ENCODE measurements at regions not wholly inside any gene's neighbourhood (a gene's known extent, or its start where the extent isn't known, plus 50 kb on each side); places are given as distances from the start of the nearest gene placed in this dataset.

DNA sequence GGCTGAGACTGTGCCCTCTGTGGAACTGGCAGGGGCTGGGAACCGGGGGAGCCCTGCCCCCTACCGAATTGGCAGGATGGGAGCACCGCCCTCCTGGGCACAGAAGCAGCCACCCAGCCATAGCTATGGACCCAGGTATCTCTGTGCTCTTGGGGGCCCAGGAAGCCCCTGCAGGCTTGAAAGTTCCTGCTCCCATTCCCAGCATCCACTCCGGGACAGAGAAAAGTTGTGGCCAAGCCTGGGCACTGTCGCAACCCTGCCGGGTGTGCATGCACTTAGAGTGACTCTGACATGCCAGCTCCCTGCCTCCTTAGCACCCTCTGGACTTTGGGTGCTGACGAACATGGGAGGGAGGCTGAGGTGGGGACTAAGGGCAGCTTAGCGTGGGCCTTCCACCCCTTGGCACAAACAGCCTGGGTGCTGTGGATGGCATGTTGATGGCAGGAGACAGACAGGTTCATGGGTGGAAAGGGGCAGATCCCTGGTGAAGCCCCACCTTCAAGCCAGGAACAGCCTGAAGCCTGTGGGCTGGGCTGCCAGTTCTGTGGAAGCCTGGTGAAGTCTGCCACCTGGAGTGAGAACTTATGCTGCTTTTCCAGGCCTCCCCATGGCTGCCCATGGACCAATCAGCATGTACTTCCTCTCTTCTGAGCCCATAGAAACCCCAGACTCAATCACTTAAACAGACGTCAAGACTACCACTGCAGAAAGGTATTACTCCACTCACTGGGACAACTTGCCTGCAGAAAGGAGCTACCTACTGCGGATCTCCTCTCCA is 279.0 kb downstream of the ATXN7L3B start:
- no peaks in the 10 kb centered on the region for H3K4me1 Mint-ChIP-seq
- ChIA-PET CTCF (no interaction called here), POLR2A (no interaction called here)
- no peak overlapping the region for H3K27ac Mint-ChIP-seq
- H3K9me3 Mint-ChIP-seq = peaks cover 7% of the 10 kb centered on the region
- H3K4me3 Mint-ChIP-seq = no peak overlapping the region
- ATAC-seq (ENCODE audit: low read depth) (no peak), DNase-seq (no peak)
- intact Hi-C loops (cut with micrococcal nuclease) = no loop called here
- no peaks in the 10 kb centered on the region for H3K36me3 Mint-ChIP-seq (ENCODE audit: low read depth)
- TF ChIP-seq CTCF (IDR thresholded peaks at IDR 0.05) = no peak
- H3K27me3 Mint-ChIP-seq = no peaks in the 10 kb centered on the region

DNA sequence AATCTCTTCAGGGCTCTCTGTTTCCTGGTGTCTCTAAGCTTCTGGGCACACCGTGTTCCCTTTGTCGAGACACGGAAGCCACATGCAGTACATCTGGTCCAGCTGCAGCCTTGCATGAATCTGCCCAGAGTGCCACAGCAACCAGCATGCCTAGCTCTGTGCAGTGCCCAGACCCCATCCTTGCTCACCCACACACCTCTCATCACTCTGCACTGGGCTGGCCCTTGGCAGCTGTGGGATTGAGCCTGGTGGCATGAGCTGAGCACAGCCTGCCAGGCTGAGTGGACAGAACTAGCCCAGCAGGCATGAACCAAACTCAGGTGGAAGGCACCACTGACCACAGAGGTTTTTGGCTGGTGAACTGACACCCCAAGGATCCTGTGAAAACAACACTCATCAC is 279.9 kb downstream of the ATXN7L3B start:
- POLR2A ChIA-PET = no interaction called here
- CTCF ChIA-PET = no interaction called here
- no peak for TF ChIP-seq CTCF (IDR thresholded peaks at IDR 0.05)
- no peaks in the 10 kb centered on the region for H3K27me3 Mint-ChIP-seq
- intact Hi-C loops (cut with micrococcal nuclease) = no loop called here
- H3K36me3 Mint-ChIP-seq (ENCODE audit: low read depth) = no peaks in the 10 kb centered on the region
- H3K9me3 Mint-ChIP-seq = peaks cover 7% of the 10 kb centered on the region
- H3K4me3 Mint-ChIP-seq = no peak overlapping the region
- no peak for DNase-seq
- H3K27ac Mint-ChIP-seq = no peak overlapping the region
- ATAC-seq (ENCODE audit: low read depth) = no peak
- H3K4me1 Mint-ChIP-seq = no peaks in the 10 kb centered on the region

- TF ChIP-seq CTCF (IDR thresholded peaks at IDR 0.05) = no peak
- ChIA-PET CTCF (no interaction called here), POLR2A (no interaction called here)
- Mint-ChIP-seq H3K4me1 (no peaks in the 10 kb centered on the region), H3K9me3 (peaks cover 7% of the 10 kb centered on the region), H3K36me3 (ENCODE audit: low read depth) (no peaks in the 10 kb centered on the region), H3K4me3 (no peak overlapping the region), H3K27ac (no peak overlapping the region), H3K27me3 (no peaks in the 10 kb centered on the region)
- ATAC-seq (ENCODE audit: low read depth) (no peak), DNase-seq (no peak)
- intact Hi-C loops (cut with micrococcal nuclease) = no loop called here
These were observed 280.8 kb downstream of the ATXN7L3B start for GRCh38 chr12:74818412-74818811.

- Mint-ChIP-seq H3K36me3 (ENCODE audit: low read depth) (no peaks in the 10 kb centered on the region), H3K9me3 (no peaks in the 10 kb centered on the region), H3K4me1 (no peaks in the 10 kb centered on the region), H3K4me3 (no peak overlapping the region), H3K27ac (no peak overlapping the region), H3K27me3 (no peaks in the 10 kb centered on the region)
- ATAC-seq (ENCODE audit: low read depth) = no peak
- intact Hi-C loops (cut with micrococcal nuclease) = no loop called here
- DNase-seq = no peak
- POLR2A ChIA-PET = no interaction called here
- CTCF ChIA-PET = no interaction called here
- TF ChIP-seq CTCF (IDR thresholded peaks at IDR 0.05) = no peak
These were observed 282.7 kb downstream of the ATXN7L3B start for GRCh38 chr12:74820324-74820723.

- Mint-ChIP-seq H3K4me3 (no peak overlapping the region), H3K9me3 (peaks cover 17% of the 10 kb centered on the region), H3K4me1 (no peaks in the 10 kb centered on the region), H3K36me3 (ENCODE audit: low read depth) (no peaks in the 10 kb centered on the region), H3K27ac (no peak overlapping the region), H3K27me3 (no peaks in the 10 kb centered on the region)
- ChIA-PET POLR2A (no interaction called here), CTCF (no interaction called here)
- ATAC-seq (ENCODE audit: low read depth) (no peak), DNase-seq (no peak)
- TF ChIP-seq CTCF (IDR thresholded peaks at IDR 0.05) = no peak
- intact Hi-C loops (cut with micrococcal nuclease) = no loop called here
These were observed 298.9 kb downstream of the ATXN7L3B start for GRCh38 chr12:74836567-74836966.

Data from activated B cell treated with CpG ODN at 0.5 μM for 24 hours (primary cell).